KG1 (cell line): ENCODE measurements at regions not wholly inside any gene's neighbourhood (a gene's known extent, or its start where the extent isn't known, plus 50 kb on each side); places are given as distances from the start of the nearest gene placed in this dataset.

Experiments used
- DNase-seq: peaks from one replicate; lab custom pipeline; 2025; lab: John Stamatoyannopoulos, UW

DNA sequence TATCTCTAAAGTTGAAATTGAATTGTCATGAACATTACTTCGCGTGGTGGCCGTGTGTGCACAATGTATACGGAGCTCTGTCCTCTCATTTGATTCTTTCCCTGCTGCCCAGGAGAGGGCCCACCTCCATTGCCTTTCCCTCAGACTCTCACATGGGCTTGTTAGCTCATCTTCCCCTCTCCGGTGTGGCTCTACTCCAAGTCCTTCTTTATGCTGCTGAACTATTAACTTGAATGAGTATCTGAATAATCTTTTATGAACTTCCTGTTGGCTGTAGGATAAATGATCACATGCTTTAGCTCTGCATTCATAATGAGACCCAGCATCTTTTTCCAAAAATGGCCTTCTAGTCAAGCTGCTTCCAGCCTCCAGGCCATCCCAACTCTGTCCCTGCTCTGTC is 68.8 kb upstream of the CLNK start:
- DNase-seq, result no peak

DNA sequence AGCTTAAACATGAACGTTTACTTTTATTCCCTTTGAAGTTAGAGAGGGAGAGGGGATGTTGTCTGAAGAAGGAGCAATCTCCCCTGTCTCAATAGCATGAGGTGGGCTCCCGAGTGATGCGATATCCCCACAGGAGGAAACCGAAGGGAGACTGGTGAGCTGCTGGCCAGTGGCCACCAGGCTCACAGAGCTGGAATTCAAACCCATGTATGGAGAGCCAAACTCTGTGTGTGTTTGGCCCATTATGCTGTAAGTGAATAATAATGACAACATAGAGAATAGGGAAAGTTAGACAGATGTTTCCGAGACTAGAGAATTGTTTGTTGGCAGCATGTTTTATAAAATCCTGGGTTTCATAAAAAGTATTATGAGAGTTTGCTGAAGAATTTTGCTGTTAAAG is 66.1 kb upstream of the CLNK start:
- no peak for DNase-seq

DNA sequence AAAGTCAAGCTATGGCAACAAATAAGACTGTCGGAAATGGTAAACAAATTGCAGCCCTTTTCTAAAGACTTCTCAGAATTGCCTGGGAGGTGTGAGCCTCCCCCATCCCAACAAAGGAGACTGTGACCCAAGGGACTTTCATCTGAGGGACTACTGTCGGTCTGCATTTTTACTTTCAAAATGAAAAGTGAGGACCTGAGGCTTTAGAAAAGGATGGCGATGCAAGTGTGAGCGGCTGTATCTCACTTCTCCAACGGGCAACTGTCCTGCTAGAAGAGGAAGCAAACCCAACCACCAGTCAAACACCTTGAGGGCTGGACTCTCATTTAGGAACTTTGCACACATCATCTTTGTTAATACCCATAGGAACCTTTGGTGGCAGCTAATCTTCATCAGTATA is 62.6 kb upstream of the CLNK start:
- DNase-seq, result no peak

DNA sequence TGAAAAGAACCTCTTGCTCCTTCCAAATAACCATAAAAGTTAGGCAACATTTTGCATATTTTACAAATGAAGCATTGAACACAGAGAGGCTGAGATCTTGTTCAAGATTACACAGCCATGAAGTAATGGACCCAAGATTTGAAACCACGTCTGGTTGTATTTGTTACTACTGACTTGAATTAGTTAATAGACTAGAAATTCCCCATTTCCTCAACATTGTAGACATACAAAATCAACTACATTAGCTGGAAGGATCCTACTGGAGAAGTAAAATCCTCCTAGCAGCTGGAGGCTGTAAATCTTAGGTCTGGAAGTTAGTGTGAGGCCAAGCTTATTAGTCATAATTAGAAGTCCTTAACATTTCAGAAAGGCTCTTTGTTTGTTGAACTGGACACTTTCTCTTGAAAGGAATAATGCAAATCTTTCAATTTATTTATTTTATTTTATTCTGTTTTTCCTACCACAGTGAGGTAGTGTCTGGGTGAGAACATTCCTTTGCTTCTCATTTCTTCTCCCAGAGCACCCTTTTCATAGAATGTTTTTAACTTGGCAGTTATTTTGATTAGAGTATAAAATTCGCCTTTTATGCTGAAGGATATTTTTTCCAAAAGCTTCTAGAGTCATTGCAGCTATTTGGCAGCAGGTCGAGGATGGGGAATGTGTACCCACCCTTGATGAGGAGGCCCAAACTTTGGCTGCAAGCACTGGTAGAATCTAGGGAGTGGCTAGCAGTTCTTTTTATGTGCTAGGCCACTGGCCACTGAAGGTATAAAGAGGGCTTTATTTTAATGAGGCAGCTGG is 62.0 kb upstream of the CLNK start:
- no peak for DNase-seq

DNA sequence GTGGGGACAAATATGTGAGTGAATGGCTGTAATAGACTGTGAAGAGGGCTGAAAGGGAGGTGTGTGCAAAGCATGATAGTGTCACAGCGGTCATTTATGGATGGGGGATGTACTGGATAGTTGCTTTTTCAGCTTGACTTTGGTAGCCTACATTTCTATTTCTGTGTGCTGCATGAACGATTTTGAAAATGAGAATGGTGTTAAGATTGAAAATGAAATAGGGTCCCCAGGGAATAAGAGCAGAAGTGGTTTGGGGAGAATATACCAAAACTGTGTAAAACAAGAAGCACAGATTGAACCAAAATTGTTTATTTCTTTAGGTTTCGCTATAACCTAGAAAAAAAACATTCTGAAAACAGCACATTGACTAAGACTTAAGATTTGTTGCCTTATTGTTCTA is 58.8 kb upstream of the CLNK start:
- no peak for DNase-seq

DNA sequence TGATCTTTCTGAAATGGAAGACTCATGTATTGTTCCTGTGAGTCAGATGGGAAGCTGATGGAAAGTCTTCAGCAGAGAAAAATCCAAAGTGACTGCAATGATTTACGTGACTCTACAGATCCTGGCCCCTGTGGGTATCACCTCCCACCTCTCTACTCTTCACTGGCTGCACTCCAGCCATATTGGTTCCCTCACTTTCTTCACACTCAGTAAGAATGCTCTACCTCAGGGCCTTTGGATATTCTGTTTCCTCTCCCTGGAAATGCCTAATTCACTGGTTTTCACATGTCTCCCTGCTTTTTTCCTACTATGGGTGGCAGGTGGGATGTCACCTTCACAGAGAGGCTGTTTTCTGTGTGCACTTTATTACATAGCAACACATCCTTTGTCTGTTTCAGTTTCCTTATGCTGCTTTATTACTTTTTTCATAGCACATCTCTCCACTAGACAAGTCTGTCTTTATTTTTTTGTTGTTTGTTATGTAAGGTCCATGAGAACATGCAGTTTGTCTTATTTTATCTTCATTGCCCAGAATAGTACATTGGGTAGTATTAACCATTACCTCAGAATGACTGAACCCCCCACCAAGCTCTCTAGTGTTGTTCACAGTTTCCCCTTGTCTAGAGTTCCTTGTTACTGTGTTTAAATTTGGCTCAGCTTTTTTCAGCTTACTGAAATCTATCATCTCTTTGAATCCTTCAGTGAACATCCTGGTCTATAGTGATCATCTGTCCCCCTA is 57.6 kb upstream of the CLNK start:
- no peak for DNase-seq

DNA sequence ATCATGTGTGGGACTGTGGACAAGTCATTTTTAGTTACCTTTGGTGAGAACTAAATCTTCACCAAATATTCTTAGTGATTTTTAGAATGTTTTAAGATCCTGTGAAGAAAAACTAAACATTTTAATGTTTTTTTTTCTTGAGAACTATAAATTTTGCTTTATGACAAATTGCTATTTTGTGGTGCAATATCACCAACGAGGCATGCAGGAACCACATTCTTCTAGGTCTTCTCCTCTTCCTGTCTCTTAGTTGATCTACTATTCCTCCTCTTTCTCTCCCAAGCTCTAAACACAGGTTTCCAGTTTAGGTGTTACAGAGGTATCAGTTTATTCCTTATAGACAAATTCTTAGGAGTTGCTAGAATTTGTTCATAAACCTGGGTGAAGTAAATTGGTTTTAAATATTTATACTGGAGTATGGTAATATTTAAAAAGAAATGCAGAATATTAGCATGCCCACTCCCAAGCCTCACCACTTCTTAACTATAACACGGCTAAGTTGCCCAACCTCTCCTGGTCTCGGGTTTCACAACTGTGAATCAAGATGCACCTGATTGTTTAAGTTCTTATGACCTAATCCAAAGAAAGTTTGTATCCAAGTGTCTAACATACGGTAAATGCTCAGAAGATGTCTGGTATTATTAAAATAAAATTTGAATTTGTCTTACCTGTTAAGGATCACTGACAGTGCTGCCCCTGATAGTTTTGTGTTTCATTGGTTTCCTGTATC is 56.5 kb upstream of the CLNK start:
- no peak for DNase-seq

DNA sequence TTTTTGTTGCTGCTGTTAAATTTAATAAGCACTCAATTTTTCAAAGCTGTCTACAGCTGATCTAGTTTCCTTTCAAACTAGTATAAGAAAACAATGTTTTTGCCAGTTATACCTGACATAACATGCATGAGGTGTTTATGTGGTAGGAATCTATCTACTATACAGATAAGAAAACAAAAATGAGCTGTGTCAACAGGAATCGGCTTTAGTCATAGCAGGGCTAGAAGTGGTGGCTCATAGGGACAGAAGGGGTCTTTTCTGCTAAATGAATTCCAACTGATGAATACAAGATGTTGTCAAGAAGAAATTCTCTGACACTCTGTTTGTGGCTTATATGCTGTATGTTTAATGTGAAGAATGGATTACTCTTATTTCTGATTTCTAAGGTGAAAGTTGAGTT is 55.7 kb upstream of the CLNK start:
- DNase-seq, result no peak

DNA sequence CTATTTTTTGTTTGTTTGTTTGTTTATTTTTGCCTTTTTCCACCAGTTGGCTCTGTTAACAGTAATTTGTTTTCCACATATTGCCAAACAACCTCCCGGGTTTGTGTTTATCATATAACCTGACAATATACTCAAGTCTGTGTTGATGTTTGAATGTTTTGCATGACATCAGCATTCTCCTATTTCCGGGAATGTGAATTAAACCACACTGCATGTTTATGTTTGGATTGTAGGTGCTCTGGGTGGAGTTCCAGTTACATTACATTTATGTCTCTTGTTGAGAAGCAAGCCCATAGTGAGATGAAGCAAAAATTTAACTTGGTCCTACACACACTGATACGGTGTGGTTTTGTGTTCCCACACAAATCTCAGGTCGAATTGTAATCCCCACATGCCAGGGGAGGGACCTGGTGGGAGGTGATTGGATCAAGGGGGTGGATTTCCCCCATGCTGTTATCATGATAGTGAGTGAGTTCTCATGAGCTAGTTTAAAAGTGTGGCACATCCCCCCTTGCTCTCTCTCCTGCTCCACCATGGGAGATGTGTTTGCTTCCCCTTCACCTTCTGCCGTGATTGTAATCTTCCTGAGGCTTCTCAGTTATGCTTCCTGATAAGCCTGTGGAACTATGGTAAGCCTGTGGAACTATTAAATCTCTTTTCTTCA is 54.4 kb upstream of the CLNK start:
- no peak for DNase-seq

DNA sequence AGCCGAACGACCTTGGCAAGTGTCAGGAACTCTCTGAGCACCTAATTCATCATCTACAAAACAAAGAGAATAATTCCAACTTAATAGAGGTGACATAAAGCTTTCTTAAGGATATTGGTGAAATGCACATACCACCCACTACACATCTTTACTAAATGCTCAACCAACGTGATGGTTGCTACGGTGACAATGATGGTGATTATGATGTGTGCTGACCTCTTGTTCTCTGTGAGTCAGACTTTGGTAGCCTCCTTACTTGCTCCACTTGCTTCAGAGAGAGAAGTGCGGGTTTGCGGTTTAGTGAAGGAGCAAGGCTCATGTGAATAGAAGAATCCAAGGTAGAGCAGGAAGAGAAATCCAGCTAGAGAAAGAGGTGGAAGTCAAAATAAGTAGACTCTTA is 52.8 kb upstream of the CLNK start:
- no peak for DNase-seq

DNA sequence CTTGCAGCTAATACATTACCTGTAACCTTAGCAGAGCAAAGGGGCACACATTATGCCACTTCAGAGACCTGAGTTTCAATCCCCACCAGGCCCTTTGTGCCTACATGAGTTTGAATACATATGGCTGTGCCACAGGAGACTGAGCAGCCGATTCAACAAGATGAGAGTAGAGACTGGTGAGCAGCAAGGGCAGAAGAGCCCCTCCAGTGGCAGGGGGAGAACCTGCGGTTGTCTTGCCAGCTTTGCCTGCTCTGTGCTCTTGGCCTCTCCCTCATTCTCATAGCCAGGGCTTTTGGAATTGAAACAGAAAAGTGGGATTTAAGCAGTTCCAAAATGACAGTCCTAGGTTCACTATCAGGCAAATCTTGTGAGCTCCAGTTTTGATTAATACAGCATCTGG is 52.3 kb upstream of the CLNK start:
- DNase-seq, result no peak

DNA sequence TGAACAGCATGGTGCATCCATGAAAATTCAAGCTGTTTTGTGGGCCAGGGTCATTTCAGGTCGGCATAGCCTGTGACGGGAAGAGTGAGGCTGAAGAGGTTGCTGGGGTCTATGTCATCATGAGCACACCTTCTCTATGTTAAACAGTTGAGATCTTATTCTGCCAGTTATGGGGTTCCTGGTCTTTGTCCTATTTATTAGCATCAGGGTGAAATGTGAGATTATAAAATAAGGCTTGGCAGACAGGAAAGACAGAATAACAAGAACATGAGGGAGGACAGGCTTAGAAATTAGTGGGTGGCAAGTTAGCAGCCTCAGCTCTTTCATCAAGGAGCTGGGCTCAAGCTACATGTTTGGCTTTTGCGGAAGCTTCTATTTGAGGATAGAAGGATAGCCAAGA is 51.7 kb upstream of the CLNK start:
- DNase-seq, result no peak

DNA sequence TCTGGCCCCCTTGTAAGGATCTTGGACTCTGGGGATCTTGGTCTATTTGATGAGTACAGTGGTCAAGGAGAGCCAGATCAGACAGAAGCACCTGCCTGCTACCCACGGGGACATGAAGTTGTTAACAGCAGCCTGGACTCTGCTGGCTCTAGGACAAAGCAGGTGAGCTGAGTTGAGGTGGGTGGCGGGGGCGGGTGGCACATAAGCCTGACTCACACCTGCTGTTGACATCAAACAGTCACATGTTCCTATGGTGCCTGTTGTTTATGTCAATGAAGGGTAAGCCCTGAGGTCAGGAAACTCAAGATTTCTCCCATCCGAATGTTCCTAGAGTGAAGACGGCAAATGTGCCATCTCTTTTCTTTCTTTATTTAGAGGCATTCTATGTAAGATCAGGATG is 50.1 kb upstream of the CLNK start:
- DNase-seq, result no peak
